ENCODE measurements at regions not wholly inside any gene's neighbourhood (a gene's known extent, or its start where the extent isn't known, plus 50 kb on each side); places are given as distances from the start of the nearest gene placed in this dataset.
"Not testable (repeated sequence)": the region's sequence is repeated elsewhere in the genome, so short reads cannot be mapped to it uniquely, and the experiment has no call there.

DNA sequence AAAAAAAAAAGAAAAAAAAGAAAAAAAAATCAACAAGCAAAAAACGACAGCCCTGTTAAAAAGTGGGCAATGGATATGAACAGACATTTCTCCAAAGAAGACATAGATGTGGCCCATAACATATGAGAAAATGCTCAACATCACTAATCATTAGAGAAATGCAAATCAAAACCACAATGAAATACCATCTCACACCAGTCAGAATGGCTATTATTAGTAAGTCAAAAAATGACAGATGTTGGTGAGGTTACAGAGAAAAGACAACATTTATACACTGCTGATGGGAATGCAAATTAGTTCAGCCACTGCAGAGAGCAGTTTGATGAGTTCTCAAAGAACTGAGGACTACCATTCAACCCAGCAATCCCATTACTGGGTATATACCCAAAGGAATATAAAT is 160.3 kb upstream of the IGF1 start:
- DNase-seq; intact Hi-C loops (cut with micrococcal nuclease); POLR2A ChIA-PET; CTCF ChIA-PET; H3K9me3 Mint-ChIP-seq; H3K4me3 Mint-ChIP-seq; H3K27ac Mint-ChIP-seq; H3K36me3 Mint-ChIP-seq; H3K4me1 Mint-ChIP-seq (ENCODE audit: low read depth); H3K27me3 Mint-ChIP-seq: not testable (repeated sequence)

GRCh38 chr12:102638777-102639176 is 158.4 kb upstream of the IGF1 start:
- Mint-ChIP-seq H3K36me3 (no peaks in the 10 kb centered on the region), H3K27ac (no peak overlapping the region), H3K27me3 (no peaks in the 10 kb centered on the region), H3K4me3 (no peak overlapping the region), H3K4me1 (ENCODE audit: low read depth) (no peaks in the 10 kb centered on the region), H3K9me3 (peaks cover 7% of the 10 kb centered on the region)
- POLR2A ChIA-PET = no interaction called here
- CTCF ChIA-PET = no interaction called here
- DNase-seq = no peak
- intact Hi-C loops (cut with micrococcal nuclease) = no loop called here

DNA sequence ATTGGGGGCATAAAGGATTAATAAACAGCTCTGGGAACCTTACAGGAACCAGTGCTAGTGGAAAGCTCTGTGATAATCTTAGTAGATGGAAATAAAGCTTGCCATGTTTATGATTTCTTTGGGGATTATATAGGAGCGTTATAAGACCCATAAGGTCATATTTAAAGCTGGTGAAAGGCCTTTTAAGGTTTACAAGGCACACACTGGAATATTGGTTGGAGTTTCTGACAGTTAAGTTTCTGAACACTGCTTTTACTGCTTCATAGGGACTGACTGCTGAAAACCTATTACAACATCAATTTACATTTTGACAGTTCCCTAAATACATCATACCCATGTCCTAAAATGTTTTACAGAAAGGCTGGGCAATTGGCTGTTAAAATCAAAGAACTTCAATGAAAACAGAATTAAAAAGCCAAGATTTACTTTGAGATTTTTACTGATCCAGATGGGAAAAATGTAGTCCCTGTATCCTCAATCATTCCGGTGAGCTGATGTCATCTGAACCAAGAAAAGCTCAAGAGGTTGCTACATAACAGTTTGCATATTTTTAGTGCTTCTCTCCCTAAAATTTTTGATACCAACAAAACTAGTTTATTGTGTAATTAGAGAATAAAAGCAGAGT is 153.7 kb upstream of the IGF1 start:
- H3K27ac Mint-ChIP-seq = no peak overlapping the region
- no peak overlapping the region for H3K4me3 Mint-ChIP-seq
- POLR2A ChIA-PET = no interaction called here
- no peaks in the 10 kb centered on the region for H3K36me3 Mint-ChIP-seq
- intact Hi-C loops (cut with micrococcal nuclease) = no loop called here
- H3K27me3 Mint-ChIP-seq = no peaks in the 10 kb centered on the region
- CTCF ChIA-PET = no interaction called here
- no peak for DNase-seq
- no peaks in the 10 kb centered on the region for H3K9me3 Mint-ChIP-seq
- no peaks in the 10 kb centered on the region for H3K4me1 Mint-ChIP-seq (ENCODE audit: low read depth)

- ChIA-PET POLR2A (no interaction called here), CTCF (no interaction called here)
Measured at GRCh38 chr12:102631274-102631673, 150.9 kb upstream of the IGF1 start.

DNA sequence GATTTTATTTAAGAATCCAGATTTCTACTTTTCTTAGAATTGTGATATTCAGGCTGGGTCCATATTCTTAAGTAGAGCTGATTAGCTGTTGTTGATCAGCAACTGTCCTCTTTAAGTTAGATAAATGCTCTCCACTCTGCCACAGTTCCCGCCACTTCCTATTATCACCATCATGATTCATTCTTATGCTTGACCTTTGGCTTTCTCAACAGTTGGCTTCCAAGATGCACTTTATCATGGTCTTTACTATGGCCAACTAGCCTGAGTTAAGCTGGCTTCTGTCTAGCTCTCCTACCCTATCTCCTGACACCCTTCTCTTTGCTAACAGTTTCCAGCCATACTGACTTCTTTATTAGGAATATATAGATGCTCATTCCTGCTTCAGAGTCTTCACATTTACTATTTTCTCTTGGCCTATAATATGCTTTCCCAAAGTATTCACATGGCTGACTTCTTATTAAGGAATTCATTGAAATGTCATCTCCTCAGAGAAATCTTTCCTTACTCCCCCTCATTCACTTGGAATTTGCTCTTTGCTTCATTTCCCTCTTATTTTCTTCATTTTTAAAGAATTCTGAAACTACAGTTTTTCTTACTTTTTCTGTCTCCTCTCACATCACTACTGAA is 149.0 kb upstream of the IGF1 start:
- no peak for DNase-seq
- intact Hi-C loops (cut with micrococcal nuclease) = no loop called here
- CTCF ChIA-PET = interaction anchor here (0.5 kb wide), 1 partner anchor 14 kb away, joined by 4 read pairs; no protein-coding TSS in a partner anchor
- no peak overlapping the region for H3K27ac Mint-ChIP-seq
- POLR2A ChIA-PET = no interaction called here
- H3K4me3 Mint-ChIP-seq = no peak overlapping the region
- H3K36me3 Mint-ChIP-seq = no peaks in the 10 kb centered on the region
- peaks cover 15% of the 10 kb centered on the region for H3K9me3 Mint-ChIP-seq
- H3K27me3 Mint-ChIP-seq = no peaks in the 10 kb centered on the region
- H3K4me1 Mint-ChIP-seq (ENCODE audit: low read depth) = no peaks in the 10 kb centered on the region

More at GRCh38 chr12:102631274-102631673, 150.9 kb upstream of the IGF1 start:
- Mint-ChIP-seq H3K27me3 (no peaks in the 10 kb centered on the region), H3K4me1 (ENCODE audit: low read depth) (no peaks in the 10 kb centered on the region), H3K4me3 (no peak overlapping the region), H3K27ac (no peak overlapping the region), H3K9me3 (peaks cover 13% of the 10 kb centered on the region), H3K36me3 (no peaks in the 10 kb centered on the region)
- intact Hi-C loops (cut with micrococcal nuclease) = no loop called here
- DNase-seq = no peak

- intact Hi-C loops (cut with micrococcal nuclease) = no loop called here
- Mint-ChIP-seq H3K4me3 (no peak overlapping the region), H3K4me1 (ENCODE audit: low read depth) (no peaks in the 10 kb centered on the region), H3K27me3 (no peaks in the 10 kb centered on the region), H3K9me3 (peaks cover 15% of the 10 kb centered on the region), H3K36me3 (no peaks in the 10 kb centered on the region), H3K27ac (no peak overlapping the region)
- CTCF ChIA-PET = no interaction called here
- DNase-seq = no peak
- POLR2A ChIA-PET = no interaction called here
Measured at GRCh38 chr12:102625819-102626218, 145.5 kb upstream of the IGF1 start.

DNA sequence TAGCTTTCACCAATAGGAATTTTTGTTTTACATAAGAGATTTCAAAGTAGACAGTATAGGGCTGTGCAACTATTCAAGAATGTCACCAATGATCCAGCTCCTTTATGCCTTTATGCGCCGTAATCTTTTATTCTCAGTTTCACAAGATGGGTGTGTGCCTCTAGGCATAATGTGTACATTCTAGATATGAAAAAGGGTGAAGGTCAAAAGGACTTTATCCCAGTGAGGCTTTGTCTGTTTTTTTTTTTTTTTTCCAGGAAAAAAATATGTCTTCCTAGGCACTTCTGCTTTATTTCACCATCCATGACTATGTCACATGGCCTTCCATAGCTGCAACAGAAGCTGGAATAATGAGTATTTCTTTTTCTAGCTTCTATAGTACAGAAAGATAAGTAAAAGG is 142.3 kb upstream of the IGF1 start:
- Mint-ChIP-seq H3K4me3 (no peak overlapping the region), H3K27ac (no peak overlapping the region), H3K4me1 (ENCODE audit: low read depth) (no peaks in the 10 kb centered on the region), H3K9me3 (peaks cover 13% of the 10 kb centered on the region), H3K27me3 (no peaks in the 10 kb centered on the region), H3K36me3 (no peaks in the 10 kb centered on the region)
- intact Hi-C loops (cut with micrococcal nuclease) = no loop called here
- POLR2A ChIA-PET = no interaction called here
- CTCF ChIA-PET = no interaction called here
- no peak for DNase-seq

DNA sequence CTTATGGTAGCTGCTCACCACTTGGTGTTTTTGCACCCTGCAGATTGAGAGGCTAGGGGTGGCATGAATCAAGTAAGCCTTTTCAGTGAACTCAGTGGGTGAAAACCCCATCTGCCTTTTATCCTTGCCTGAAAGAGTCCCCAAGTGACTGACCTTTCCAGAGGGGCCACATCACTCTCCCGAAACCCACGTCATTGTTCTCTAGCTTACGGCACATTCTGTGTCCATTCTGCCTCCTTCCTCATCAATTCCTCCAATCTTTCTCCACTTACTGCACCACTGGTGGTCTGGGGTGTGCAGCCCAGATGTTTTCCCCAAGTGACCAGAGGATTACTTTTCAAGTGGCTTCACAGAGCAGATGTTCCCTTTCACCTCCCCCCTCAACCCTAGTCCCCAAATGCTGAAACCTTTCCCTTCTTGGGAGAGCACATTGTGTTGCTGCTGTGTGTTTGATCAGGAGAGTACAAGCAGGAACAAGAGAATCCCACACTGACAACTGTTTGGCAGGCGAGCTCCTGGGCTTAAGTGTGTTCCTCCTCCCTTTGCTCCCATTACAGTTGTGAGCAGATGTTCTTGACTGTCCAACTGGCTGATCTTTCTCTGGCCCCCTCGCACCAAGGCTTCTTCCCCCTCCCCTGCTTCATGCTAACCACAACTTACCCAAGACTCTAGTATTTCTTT is 138.0 kb upstream of the IGF1 start:
- Mint-ChIP-seq H3K9me3 (no peaks in the 10 kb centered on the region), H3K4me3 (no peak overlapping the region)

GRCh38 chr12:102616692-102617091 is 136.3 kb upstream of the IGF1 start:
- H3K27ac Mint-ChIP-seq = no peak overlapping the region
- no peak overlapping the region for H3K4me3 Mint-ChIP-seq
- H3K36me3 Mint-ChIP-seq = no peaks in the 10 kb centered on the region
- no peaks in the 10 kb centered on the region for H3K27me3 Mint-ChIP-seq
- H3K9me3 Mint-ChIP-seq = no peaks in the 10 kb centered on the region
- intact Hi-C loops (cut with micrococcal nuclease) = no loop called here
- CTCF ChIA-PET = no interaction called here
- DNase-seq = no peak
- POLR2A ChIA-PET = no interaction called here
- H3K4me1 Mint-ChIP-seq (ENCODE audit: low read depth) = no peaks in the 10 kb centered on the region

More for the DNA sequence above, 138.0 kb upstream of the IGF1 start:
- H3K27me3 Mint-ChIP-seq = no peaks in the 10 kb centered on the region
- CTCF ChIA-PET = no interaction called here
- no peaks in the 10 kb centered on the region for H3K36me3 Mint-ChIP-seq
- H3K4me1 Mint-ChIP-seq (ENCODE audit: low read depth) = no peaks in the 10 kb centered on the region
- H3K27ac Mint-ChIP-seq = no peak overlapping the region
- intact Hi-C loops (cut with micrococcal nuclease) = no loop called here
- POLR2A ChIA-PET = no interaction called here
- DNase-seq = no peak

GRCh38 chr12:102611995-102612394 is 131.6 kb upstream of the IGF1 start:
- no peak for DNase-seq
- intact Hi-C loops (cut with micrococcal nuclease) = no loop called here
- H3K4me1 Mint-ChIP-seq (ENCODE audit: low read depth) = no peaks in the 10 kb centered on the region
- peaks cover 3% of the 10 kb centered on the region for H3K9me3 Mint-ChIP-seq
- H3K4me3 Mint-ChIP-seq = no peak overlapping the region
- H3K36me3 Mint-ChIP-seq = no peaks in the 10 kb centered on the region
- ChIA-PET POLR2A (no interaction called here), CTCF (interaction anchor here (0.6 kb wide), 1 partner anchor 188 kb away, joined by 3 read pairs; no protein-coding TSS in a partner anchor)
- no peak overlapping the region for H3K27ac Mint-ChIP-seq
- no peaks in the 10 kb centered on the region for H3K27me3 Mint-ChIP-seq

DNA sequence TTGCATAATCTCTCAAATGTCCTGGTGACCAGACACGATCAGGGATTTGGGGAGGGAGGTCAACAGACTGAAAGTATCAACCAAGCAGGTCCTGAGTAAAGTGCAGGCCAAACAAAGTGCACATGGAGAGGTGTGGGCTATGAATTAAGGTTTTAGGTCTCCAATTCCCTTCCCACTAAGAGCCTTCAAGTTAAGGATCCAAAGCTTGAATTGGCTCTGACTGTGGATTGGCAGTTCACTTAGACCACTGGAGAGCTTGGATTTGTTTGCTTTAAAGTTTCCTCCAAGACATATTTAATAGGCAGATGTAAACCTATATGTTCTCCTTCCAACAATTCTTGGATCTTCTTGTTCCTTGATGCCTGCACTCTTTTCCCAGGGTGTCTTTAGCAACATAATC is 129.6 kb upstream of the IGF1 start:
- ChIA-PET CTCF (no interaction called here), POLR2A (interaction anchor here (0.6 kb wide), 1 partner anchor 1603 kb away, joined by 5 read pairs; no protein-coding TSS in a partner anchor)
- Mint-ChIP-seq H3K27me3 (no peaks in the 10 kb centered on the region), H3K9me3 (peaks cover 3% of the 10 kb centered on the region), H3K4me1 (ENCODE audit: low read depth) (no peaks in the 10 kb centered on the region), H3K36me3 (no peaks in the 10 kb centered on the region), H3K27ac (no peak overlapping the region), H3K4me3 (no peak overlapping the region)
- intact Hi-C loops (cut with micrococcal nuclease) = no loop called here
- no peak for DNase-seq

- no peak for DNase-seq
- intact Hi-C loops (cut with micrococcal nuclease) = no loop called here
- no peak overlapping the region for H3K4me3 Mint-ChIP-seq
- peaks cover 3% of the 10 kb centered on the region for H3K9me3 Mint-ChIP-seq
- ChIA-PET POLR2A (no interaction called here), CTCF (no interaction called here)
- no peaks in the 10 kb centered on the region for H3K36me3 Mint-ChIP-seq
- no peak overlapping the region for H3K27ac Mint-ChIP-seq
- no peaks in the 10 kb centered on the region for H3K4me1 Mint-ChIP-seq (ENCODE audit: low read depth)
- H3K27me3 Mint-ChIP-seq = no peaks in the 10 kb centered on the region
Measured at GRCh38 chr12:102603021-102603420, 122.7 kb upstream of the IGF1 start.

GRCh38 chr12:102602521-102602920 is 122.2 kb upstream of the IGF1 start:
- no peaks in the 10 kb centered on the region for H3K27me3 Mint-ChIP-seq
- peaks cover 2% of the 10 kb centered on the region for H3K9me3 Mint-ChIP-seq
- H3K4me3 Mint-ChIP-seq = no peak overlapping the region
- no peaks in the 10 kb centered on the region for H3K36me3 Mint-ChIP-seq
- intact Hi-C loops (cut with micrococcal nuclease) = no loop called here
- H3K27ac Mint-ChIP-seq = no peak overlapping the region
- CTCF ChIA-PET = no interaction called here
- no peaks in the 10 kb centered on the region for H3K4me1 Mint-ChIP-seq (ENCODE audit: low read depth)
- DNase-seq = no peak
- POLR2A ChIA-PET = no interaction called here
